Gastrocnemius medialis (tissue), 4 donors: ENCODE measurements at regions not wholly inside any gene's neighbourhood (a gene's known extent, or its start where the extent isn't known, plus 50 kb on each side); places are given as distances from the start of the nearest gene placed in this dataset.

Source experiments
- CTCF ChIP-seq, 5 experiments: fragments of 450-650 bp in 3 of 5; fragments of 200-600 bp in 2 of 5; sonication (generic) in 2 of 5; IDR thresholded peaks in 4 of 5; conservative IDR thresholded peaks in 1 of 5; 1 replicate in 4 of 5; 2 replicates in 1 of 5; pipeline ENCODE4 v1.5.1; 2016 to 2019; ENCODE audit warnings: antibody characterized with exemption in 5 of 5, mild to moderate bottlenecking in 3 of 5, moderate library complexity in 3 of 5
- POLR2A ChIP-seq, 2 donors: fragments of 450-650 bp; IDR thresholded peaks; one replicate each; pipeline ENCODE4 v1.6.1; 2017; ENCODE audit warnings: antibody characterized with exemption in 2 of 2, mild to moderate bottlenecking in 2 of 2, moderate library complexity in 2 of 2

GRCh38 chr6:82738773-82739172, 326.9 kb downstream of the UBE3D start:
- TF ChIP-seq CTCF (IDR thresholded peaks at IDR 0.05 in 4 of 5, conservative IDR thresholded peaks at IDR 0.05 in 1 of 5) (no peak), POLR2A (IDR thresholded peaks at IDR 0.05) (no peak)
